ENCODE measurements at regions not wholly inside any gene's neighbourhood (a gene's known extent, or its start where the extent isn't known, plus 50 kb on each side); places are given as distances from the start of the nearest gene placed in this dataset.

DNA sequence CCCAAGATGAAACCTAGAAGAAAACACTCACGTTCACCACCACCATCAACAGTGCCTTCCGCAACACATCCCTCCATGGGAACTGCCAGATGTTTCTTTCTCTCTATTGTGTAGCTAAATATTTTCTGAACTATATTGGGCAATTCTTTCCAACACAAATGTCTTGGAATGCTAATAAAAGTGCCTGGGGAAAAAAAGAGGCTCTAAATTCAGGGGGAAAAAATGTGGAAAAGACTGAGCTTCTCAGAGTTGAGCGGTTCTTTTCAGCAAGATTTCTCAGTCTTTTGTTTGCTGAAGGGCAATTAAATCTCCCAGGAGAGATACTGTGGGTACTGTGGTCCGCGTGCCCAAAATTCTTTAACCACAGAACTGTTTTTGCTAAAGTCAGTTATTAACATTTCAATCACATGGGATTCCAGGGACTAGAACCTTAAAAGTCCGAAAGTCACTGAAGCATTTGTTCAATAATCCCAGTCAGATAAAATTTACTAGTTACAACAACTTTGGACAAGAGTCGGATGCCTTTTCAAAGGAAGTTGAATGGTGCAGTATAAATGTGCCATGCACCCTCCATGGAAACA, 51.9 kb upstream of the DHRSX start:
- TF ChIP-seq POLR2A (IDR thresholded peaks at IDR 0.05; ENCODE audit: low read depth, low read length), result no peak
- TF ChIP-seq, protein P1, sequence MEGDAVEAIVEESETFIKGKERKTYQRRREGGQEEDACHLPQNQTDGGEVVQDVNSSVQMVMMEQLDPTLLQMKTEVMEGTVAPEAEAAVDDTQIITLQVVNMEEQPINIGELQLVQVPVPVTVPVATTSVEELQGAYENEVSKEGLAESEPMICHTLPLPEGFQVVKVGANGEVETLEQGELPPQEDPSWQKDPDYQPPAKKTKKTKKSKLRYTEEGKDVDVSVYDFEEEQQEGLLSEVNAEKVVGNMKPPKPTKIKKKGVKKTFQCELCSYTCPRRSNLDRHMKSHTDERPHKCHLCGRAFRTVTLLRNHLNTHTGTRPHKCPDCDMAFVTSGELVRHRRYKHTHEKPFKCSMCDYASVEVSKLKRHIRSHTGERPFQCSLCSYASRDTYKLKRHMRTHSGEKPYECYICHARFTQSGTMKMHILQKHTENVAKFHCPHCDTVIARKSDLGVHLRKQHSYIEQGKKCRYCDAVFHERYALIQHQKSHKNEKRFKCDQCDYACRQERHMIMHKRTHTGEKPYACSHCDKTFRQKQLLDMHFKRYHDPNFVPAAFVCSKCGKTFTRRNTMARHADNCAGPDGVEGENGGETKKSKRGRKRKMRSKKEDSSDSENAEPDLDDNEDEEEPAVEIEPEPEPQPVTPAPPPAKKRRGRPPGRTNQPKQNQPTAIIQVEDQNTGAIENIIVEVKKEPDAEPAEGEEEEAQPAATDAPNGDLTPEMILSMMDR (IDR thresholded peaks at IDR 0.05; ENCODE audit: extremely low read depth in 1 of 2, insufficient read depth in 1 of 2, low read depth in 1 of 2, low read length in 2 of 2), result no peak

Measured in endothelial cell of umbilical vein (primary cell).